OCI-LY7 (cell line): ENCODE measurements at regions not wholly inside any gene's neighbourhood (a gene's known extent, or its start where the extent isn't known, plus 50 kb on each side); places are given as distances from the start of the nearest gene placed in this dataset.

Source experiments
- EZH2phosphoT487 ChIP-seq: fragments of 200-600 bp; sonication (generic); IDR thresholded peaks from 2 replicates; pipeline ENCODE4 v1.6.1; 2018; ENCODE audit warnings: low read depth, borderline replicate concordance, mild to moderate bottlenecking, mixed run types, antibody characterized with exemption, low read length, moderate library complexity, mixed read lengths
- TF ChIP-seq, protein P1 (sequence below): fragments of 200-600 bp; sonication (generic); conservative IDR thresholded peaks from 2 replicates; pipeline ENCODE4 v1.5.1; 2014; ENCODE audit warnings: mild to moderate bottlenecking, antibody characterized with exemption, low read length, moderate library complexity, mixed read lengths

DNA sequence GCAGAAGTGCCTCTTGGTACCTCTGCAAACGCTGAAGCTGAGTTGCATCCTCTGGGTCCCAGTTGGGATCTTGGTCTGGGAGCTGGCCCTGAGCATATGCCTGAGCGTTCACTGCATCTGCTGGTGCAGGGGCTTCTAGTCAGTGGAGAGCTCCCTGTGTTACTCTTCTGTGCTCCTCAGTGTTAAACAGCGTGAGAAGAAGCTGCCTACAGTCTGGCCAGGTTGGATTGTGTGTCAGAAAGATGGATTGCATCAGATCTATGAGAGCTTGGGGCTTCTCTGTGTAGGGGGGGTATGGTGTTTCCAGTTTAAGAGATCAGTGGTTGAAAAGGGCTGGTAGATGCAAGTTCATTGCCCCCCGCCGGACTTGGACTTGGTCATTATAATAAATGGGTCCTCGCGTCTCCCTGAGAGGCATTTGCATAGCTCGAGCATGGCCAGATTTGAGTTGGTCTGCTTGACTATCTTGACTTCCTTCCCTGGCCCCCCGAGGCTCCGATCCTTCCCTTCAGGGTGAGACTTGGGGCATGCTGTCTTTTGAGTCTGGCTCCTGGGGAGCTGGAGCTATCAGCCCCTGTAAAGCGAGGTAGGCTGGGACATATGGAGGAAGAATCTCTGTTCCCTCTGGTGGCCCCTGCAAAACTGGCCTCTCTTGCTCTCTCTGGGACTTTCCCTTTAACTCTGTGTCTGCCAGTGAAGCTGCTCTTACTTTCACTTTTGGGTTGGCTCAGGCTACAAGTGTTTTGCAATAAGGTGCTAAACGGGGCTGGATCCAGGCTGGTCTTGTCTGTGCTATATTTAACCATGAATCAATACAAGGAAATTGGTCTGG, 52.9 kb downstream of the OR10H4 start:
- TF ChIP-seq, protein P1, sequence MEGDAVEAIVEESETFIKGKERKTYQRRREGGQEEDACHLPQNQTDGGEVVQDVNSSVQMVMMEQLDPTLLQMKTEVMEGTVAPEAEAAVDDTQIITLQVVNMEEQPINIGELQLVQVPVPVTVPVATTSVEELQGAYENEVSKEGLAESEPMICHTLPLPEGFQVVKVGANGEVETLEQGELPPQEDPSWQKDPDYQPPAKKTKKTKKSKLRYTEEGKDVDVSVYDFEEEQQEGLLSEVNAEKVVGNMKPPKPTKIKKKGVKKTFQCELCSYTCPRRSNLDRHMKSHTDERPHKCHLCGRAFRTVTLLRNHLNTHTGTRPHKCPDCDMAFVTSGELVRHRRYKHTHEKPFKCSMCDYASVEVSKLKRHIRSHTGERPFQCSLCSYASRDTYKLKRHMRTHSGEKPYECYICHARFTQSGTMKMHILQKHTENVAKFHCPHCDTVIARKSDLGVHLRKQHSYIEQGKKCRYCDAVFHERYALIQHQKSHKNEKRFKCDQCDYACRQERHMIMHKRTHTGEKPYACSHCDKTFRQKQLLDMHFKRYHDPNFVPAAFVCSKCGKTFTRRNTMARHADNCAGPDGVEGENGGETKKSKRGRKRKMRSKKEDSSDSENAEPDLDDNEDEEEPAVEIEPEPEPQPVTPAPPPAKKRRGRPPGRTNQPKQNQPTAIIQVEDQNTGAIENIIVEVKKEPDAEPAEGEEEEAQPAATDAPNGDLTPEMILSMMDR = no peak
- no peak for TF ChIP-seq EZH2phosphoT487
